ENCODE measurements at regions not wholly inside any gene's neighbourhood (a gene's known extent, or its start where the extent isn't known, plus 50 kb on each side); places are given as distances from the start of the nearest gene placed in this dataset.
"Not testable (repeated sequence)": the region's sequence is repeated elsewhere in the genome, so short reads cannot be mapped to it uniquely, and the experiment has no call there.

DNA sequence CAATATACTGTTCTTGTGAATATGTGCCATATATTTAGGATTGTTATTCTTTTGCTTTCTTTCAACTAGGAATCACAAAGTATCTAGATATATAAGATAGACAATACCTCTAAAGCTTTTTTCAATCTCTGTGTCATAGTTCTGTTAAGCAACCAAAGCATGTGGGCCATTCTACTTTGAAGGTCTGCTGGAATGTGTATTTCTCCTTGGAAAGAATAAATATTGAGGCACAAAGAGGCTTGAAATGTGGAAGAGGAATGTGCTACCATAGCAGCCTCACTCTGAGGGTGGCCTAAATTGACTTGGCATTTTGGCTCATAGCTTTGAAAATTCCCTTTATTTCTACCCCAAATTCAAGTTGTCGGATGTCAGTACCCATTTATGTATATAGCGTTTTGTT is 488.5 kb upstream of the MAN1A1 start:
- TF ChIP-seq, protein P1, sequence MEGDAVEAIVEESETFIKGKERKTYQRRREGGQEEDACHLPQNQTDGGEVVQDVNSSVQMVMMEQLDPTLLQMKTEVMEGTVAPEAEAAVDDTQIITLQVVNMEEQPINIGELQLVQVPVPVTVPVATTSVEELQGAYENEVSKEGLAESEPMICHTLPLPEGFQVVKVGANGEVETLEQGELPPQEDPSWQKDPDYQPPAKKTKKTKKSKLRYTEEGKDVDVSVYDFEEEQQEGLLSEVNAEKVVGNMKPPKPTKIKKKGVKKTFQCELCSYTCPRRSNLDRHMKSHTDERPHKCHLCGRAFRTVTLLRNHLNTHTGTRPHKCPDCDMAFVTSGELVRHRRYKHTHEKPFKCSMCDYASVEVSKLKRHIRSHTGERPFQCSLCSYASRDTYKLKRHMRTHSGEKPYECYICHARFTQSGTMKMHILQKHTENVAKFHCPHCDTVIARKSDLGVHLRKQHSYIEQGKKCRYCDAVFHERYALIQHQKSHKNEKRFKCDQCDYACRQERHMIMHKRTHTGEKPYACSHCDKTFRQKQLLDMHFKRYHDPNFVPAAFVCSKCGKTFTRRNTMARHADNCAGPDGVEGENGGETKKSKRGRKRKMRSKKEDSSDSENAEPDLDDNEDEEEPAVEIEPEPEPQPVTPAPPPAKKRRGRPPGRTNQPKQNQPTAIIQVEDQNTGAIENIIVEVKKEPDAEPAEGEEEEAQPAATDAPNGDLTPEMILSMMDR (IDR thresholded peaks at IDR 0.05; ENCODE audit: control insufficient read depth, insufficient read depth, low read depth, low read length, missing control alignments) = no peak
- H3K4me3 ChIP-seq (ENCODE audit: control insufficient read depth, low read depth, low read length) = no peak overlapping the region
- no peak for DNase-seq (ENCODE audit: low read depth)

DNA sequence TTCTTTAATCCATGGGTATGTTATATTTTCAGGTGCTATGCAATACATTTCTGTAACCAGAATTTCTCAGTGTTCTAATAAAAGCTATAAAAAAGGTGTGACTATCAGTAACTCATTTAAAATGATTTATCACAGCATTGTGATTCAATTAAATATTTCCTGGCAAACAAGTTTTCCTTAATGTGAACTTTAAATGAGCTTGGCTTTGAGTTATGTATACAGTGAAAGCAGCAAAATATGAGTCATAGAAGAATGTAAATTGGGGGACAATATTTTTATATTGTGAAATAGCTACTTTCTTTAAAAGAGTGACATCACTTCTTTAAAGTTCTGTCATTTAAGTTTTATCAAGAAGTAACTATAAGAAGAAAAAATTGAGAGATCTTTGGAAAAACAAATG is 484.9 kb upstream of the MAN1A1 start:
- H3K4me3 ChIP-seq (ENCODE audit: control insufficient read depth, low read depth, low read length) = no peak overlapping the region
- no peak for DNase-seq (ENCODE audit: low read depth)
- TF ChIP-seq, protein P1 (IDR thresholded peaks at IDR 0.05; ENCODE audit: control insufficient read depth, insufficient read depth, low read depth, low read length, missing control alignments) = no peak

DNA sequence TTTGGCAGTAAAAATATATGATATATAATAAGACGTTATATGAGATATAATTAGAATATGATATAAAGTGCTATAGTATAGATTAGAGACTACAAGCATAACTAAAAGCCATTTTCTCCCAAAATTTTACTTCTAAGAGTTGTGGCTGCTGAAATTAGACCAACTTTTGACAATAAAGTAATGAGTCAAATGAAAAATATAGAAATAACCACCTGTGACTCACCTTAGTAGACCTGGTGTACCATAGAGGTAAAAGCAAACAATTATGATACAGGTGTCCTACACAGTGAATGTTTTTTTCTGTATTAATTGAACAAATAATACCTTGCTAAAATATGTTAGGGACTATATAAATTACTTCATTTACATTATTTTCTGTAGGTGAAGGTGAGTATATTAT is 482.9 kb upstream of the MAN1A1 start:
- H3K4me3 ChIP-seq (ENCODE audit: control insufficient read depth, low read depth, low read length) = no peak overlapping the region
- TF ChIP-seq, protein P1 (IDR thresholded peaks at IDR 0.05; ENCODE audit: control insufficient read depth, insufficient read depth, low read depth, low read length, missing control alignments) = no peak
- DNase-seq (ENCODE audit: low read depth) = no peak

DNA sequence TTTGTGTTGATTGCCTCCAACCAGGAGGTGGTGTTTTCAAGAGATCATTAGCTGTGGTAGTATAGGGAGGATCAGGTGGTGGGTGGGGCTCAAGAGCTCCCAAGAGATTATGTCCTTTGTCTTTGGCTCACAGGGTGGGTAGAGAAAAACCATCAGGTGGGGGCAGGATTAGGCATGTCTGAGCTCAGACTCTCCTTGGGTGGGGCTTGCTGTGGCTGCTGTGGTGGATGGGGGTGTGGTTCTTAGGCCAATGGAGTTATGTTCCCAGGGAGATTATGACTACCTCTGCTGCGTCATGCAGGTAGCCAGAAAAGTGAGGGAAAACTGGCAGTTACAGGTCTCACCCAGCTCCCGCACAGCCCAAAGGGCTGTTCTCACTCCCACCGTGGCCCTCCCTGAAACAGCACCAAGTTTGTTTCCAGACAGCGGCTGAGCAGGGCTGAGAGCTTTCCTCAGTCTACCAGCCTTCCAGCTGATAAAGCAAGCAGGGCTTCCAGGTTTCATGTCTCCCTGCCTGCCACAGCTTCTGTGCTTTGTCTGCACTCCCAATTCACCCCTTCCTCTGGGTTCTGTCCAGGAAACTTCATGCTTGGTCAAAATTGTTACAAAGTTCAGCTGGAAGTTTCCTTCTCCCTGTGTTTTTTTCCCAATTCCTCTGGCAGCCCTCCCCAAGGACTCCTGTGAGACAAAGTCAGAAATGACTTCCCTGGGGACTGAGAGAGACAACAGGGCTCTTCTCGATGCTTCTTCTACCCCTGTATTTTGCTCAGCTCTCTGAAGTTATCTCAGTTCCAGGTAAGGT is 481.1 kb upstream of the MAN1A1 start:
- no peak for DNase-seq (ENCODE audit: low read depth)
- H3K4me3 ChIP-seq (ENCODE audit: control insufficient read depth, low read depth, low read length) = no peak overlapping the region
- TF ChIP-seq, protein P1 (IDR thresholded peaks at IDR 0.05; ENCODE audit: control insufficient read depth, insufficient read depth, low read depth, low read length, missing control alignments) = no peak

DNA sequence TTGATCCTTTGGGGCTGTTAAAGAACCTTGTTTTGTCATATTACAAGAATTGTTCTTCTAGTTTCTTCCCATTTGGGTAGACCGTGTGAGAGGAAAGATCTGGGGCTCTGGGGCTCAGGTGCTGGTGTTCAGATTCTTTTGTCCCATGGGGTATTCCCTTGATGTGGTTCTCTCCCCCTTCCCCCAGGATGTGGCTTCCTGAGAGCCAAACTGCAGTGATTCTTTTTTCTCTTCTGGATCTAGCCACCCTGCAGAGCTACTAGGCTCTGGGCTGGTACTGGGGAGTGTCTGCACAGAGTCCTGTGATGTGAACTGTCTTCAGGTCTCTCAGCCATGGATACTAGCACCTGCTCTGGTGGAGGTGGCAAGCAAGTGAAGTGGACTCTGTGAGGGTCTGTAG is 480.5 kb upstream of the MAN1A1 start:
- no peak overlapping the region for H3K4me3 ChIP-seq (ENCODE audit: control insufficient read depth, low read depth, low read length)
- no peak for DNase-seq (ENCODE audit: low read depth)
- TF ChIP-seq, protein P1 (IDR thresholded peaks at IDR 0.05; ENCODE audit: control insufficient read depth, insufficient read depth, low read depth, low read length, missing control alignments) = no peak

DNA sequence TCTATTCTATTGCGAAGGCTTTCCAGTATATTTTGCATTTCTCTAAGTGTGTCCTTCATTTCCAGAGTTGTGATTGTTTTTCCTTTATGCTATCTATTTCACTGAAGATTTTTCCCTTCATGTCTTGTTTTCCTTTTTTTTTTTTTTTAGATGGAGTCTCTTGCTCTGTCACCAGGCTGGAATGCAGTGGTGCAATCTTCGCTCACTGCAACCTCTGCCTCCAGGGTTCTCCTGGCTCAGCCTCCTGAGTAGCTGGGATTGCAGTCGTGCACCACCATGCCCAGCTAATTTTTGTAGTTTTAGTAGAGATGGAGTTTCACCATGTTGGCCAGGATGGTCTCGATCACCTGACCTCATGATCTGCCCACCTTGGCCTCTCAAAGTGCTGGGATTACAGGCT is 479.9 kb upstream of the MAN1A1 start:
- not testable (repeated sequence) for H3K4me3 ChIP-seq (ENCODE audit: control insufficient read depth, low read depth, low read length); DNase-seq (ENCODE audit: low read depth)

DNA sequence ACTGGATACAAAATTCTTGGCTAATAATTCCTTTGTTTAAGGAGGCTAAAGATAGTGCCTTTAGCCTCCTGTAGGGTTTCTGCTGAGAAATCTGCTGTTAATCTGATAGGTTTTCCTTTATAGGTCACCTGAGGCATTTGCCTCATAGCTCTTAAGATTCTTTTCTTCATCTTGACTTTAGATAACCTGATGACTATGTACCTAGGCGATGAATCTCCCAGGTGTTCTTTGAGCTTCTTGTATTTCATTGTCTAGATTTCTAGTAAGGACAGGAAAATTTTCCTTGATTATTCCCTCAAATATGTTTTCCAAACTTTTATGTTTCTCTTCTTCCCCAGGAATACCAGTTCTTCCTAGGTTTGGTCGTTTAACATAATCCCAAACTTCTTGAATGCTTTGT is 479.4 kb upstream of the MAN1A1 start:
- TF ChIP-seq, protein P1 (IDR thresholded peaks at IDR 0.05; ENCODE audit: control insufficient read depth, insufficient read depth, low read depth, low read length, missing control alignments) = no peak
- H3K4me3 ChIP-seq (ENCODE audit: control insufficient read depth, low read depth, low read length) = no peak overlapping the region
- no peak for DNase-seq (ENCODE audit: low read depth)
